Ovary (tissue), 7 donors: ENCODE measurements at regions not wholly inside any gene's neighbourhood (a gene's known extent, or its start where the extent isn't known, plus 50 kb on each side); places are given as distances from the start of the nearest gene placed in this dataset.

Source experiments
- DNase-seq, 5 donors: peaks; one replicate each; pipeline ENCODE4 v3.0.0-alpha.2; 2019 to 2020
- H3K27ac ChIP-seq, 2 donors: fragments of 200-600 bp; one replicate each; pipeline versions ENCODE4 v1.5.1 to v1.8.0; 2019 to 2022
- H3K27me3 ChIP-seq: fragments of 200-600 bp; one replicate; pipeline ENCODE4 v1.8.0; 2022
- H3K36me3 ChIP-seq: fragments of 200-600 bp; sonication (generic); one replicate; pipeline ENCODE4 v1.5.1; 2019
- H3K4me1 ChIP-seq: one replicate; pipeline ENCODE4 v1.8.1; 2013; ENCODE audit warnings: mild to moderate bottlenecking, moderate library complexity; ENCODE audit not compliant: insufficient read depth
- H3K4me3 ChIP-seq: fragments of 200-600 bp; sonication (generic); one replicate; pipeline ENCODE4 v1.5.1; 2017
- H3K9me3 ChIP-seq, 2 donors: fragments of 200-600 bp in 1 of 2; sonication (generic) in 1 of 2; one replicate each; pipeline versions ENCODE4 v1.5.1 to v1.8.1; 2013 to 2019; ENCODE audit warnings: mild to moderate bottlenecking in 1 of 2, moderate library complexity in 1 of 2
- CTCF ChIP-seq, 3 donors: fragments of 450-650 bp in 2 of 3; fragments of 200-600 bp in 1 of 3; IDR thresholded peaks; one replicate each; pipeline versions ENCODE4 v1.5.1 to v1.8.0; 2016 to 2022; ENCODE audit warnings: antibody characterized with exemption in 3 of 3, mild to moderate bottlenecking in 1 of 3
- EP300 ChIP-seq: sonication (generic); formaldehyde crosslinking; IDR thresholded peaks from one replicate; pipeline ENCODE4 v1.6.1; 2017; ENCODE audit warnings: antibody characterized with exemption
- POLR2A ChIP-seq: fragments of 450-650 bp; IDR thresholded peaks from one replicate; pipeline ENCODE4 v1.6.1; 2017; ENCODE audit warnings: antibody characterized with exemption, mild to moderate bottlenecking, moderate library complexity
- WGBS, 3 donors: extraction: QIAGEN DNeasy Blood & Tissue Kit in 1 of 3; methylation state at CpG; one replicate each; pipeline versions ENCODE4 v1.1.5 to v1.1.7; 2013 to 2017; 5-methylcytosine and 5-hydroxymethylcytosine counted together
- intact Hi-C, 4 donors: fragments of 100-400 bp; cut with DNase I; formaldehyde crosslinking; loops; one replicate each; pipeline versions ENCODE4 v1.11.0 to v1.15.1; 2022 to 2023
- donor health status: DM: no; HTN: no; CAD: no; lungs with moderate emphysema.
- donor health status: DM: no; HTN: no; CAD: no.
- donor health status: Bipolar disorder and iron deficiency.
- donor health status: DM: no; HTN: no; CAD: no.
- donor health status: DM: yes; HTN: yes; CAD: no.

- no peak overlapping the region for H3K27ac ChIP-seq
- H3K4me3 ChIP-seq, result no peak overlapping the region
- H3K27me3 ChIP-seq, result no peaks in the 10 kb centered on the region
- H3K4me1 ChIP-seq, result no peaks in the 10 kb centered on the region
- no peaks in the 10 kb centered on the region for H3K9me3 ChIP-seq
- TF ChIP-seq CTCF (IDR thresholded peaks at IDR 0.05), result no peak
- no peak for TF ChIP-seq POLR2A
- TF ChIP-seq EP300, result no peak
- WGBS, 3 donors, result 64 to 75% (median 72%) methylated on average over 3 of the region's 3 CpGs
- no peaks in the 10 kb centered on the region for H3K36me3 ChIP-seq
- intact Hi-C loops, result no loop called here
- no peak for DNase-seq
Measured at GRCh38 chrX:46072791-46073190, 472.4 kb downstream of the ZNF674 start.

- intact Hi-C loops, result no loop called here
- H3K27me3 ChIP-seq, result no peaks in the 10 kb centered on the region
- no peaks in the 10 kb centered on the region for H3K4me1 ChIP-seq
- no peaks in the 10 kb centered on the region for H3K36me3 ChIP-seq
- TF ChIP-seq EP300 (no peak), CTCF (IDR thresholded peaks at IDR 0.05) (no peak), POLR2A (no peak)
- H3K27ac ChIP-seq, result no peak overlapping the region
- DNase-seq, result no peak
- H3K9me3 ChIP-seq, result no peaks in the 10 kb centered on the region
- no peak overlapping the region for H3K4me3 ChIP-seq
- WGBS, 3 donors, result 62 to 74% (median 74%) methylated on average over 2 of the region's 2 CpGs
Measured at GRCh38 chrX:46072372-46072771, 472.8 kb downstream of the ZNF674 start.

- intact Hi-C loops, result no loop called here
- TF ChIP-seq EP300, result no peak
Measured at GRCh38 chrX:46070421-46070820, 474.8 kb downstream of the ZNF674 start.

GRCh38 chrX:46059316-46059715 is 485.9 kb downstream of the ZNF674 start:
- H3K4me1 ChIP-seq, result no peaks in the 10 kb centered on the region
- H3K36me3 ChIP-seq, result no peaks in the 10 kb centered on the region
- WGBS, 3 donors, result 79 to 84% (median 80%) methylated on average over 17 of the region's 17 CpGs
- H3K9me3 ChIP-seq, result no peaks in the 10 kb centered on the region
- no peak for TF ChIP-seq EP300
- TF ChIP-seq CTCF (IDR thresholded peaks at IDR 0.05), result no peak
- no peak for TF ChIP-seq POLR2A
- H3K4me3 ChIP-seq, result no peak overlapping the region
- intact Hi-C loops, result no loop called here
- H3K27ac ChIP-seq, result no peak overlapping the region
- H3K27me3 ChIP-seq, result no peaks in the 10 kb centered on the region
- no peak for DNase-seq

More at GRCh38 chrX:46070421-46070820, 474.8 kb downstream of the ZNF674 start:
- no peak for DNase-seq
- H3K4me3 ChIP-seq, result no peak overlapping the region
- H3K9me3 ChIP-seq, result no peaks in the 10 kb centered on the region
- H3K36me3 ChIP-seq, result no peaks in the 10 kb centered on the region
- no peak overlapping the region for H3K27ac ChIP-seq
- H3K4me1 ChIP-seq, result no peaks in the 10 kb centered on the region
- H3K27me3 ChIP-seq, result no peaks in the 10 kb centered on the region

- Histone ChIP-seq H3K9me3 (no peaks in the 10 kb centered on the region), H3K36me3 (no peaks in the 10 kb centered on the region), H3K27ac (no peak overlapping the region), H3K27me3 (no peaks in the 10 kb centered on the region), H3K4me1 (no peaks in the 10 kb centered on the region), H3K4me3 (no peak overlapping the region)
- intact Hi-C loops, result no loop called here
- DNase-seq, result no peak
- no peak for TF ChIP-seq POLR2A
Measured at GRCh38 chrX:46044486-46044885, 500.7 kb downstream of the ZNF674 start.

GRCh38 chrX:46040001-46040400 is 505.2 kb downstream of the ZNF674 start:
- no peak for DNase-seq
- Histone ChIP-seq H3K36me3 (no peaks in the 10 kb centered on the region), H3K4me3 (no peak overlapping the region), H3K4me1 (no peaks in the 10 kb centered on the region), H3K27me3 (no peaks in the 10 kb centered on the region), H3K9me3 (no peaks in the 10 kb centered on the region), H3K27ac (no peak overlapping the region)
- TF ChIP-seq POLR2A (no peak), CTCF (IDR thresholded peaks at IDR 0.05) (no peak), EP300 (no peak)
- intact Hi-C loops, result no loop called here
